WTC11 (cell line): ENCODE measurements at regions not wholly inside any gene's neighbourhood (a gene's known extent, or its start where the extent isn't known, plus 50 kb on each side); places are given as distances from the start of the nearest gene placed in this dataset.

Source experiments
- ATAC-seq: fragments of 200-7000 bp; cut with Tn5 transposase; 2 replicates; pipeline ENCODE4 v1.10.0; 2021; ENCODE audit warnings: mild to moderate bottlenecking, moderate library complexity
- CTCF ChIA-PET: fragments of 300-600 bp; sonication (Branson Sonifier 250); formaldehyde crosslinking; loops from one replicate; lab custom pipeline; 2021; ENCODE audit warnings: antibody characterized with exemption; lab: Charles Lee
- POLR2A ChIA-PET: fragments of 350-600 bp; sonication (Branson Sonifier 250); formaldehyde crosslinking; loops from one replicate; lab custom pipeline; 2021; ENCODE audit warnings: antibody characterized with exemption; lab: Charles Lee
- DNase-seq: peaks from one replicate; pipeline ENCODE4 v3.0.0; 2021; ENCODE audit warnings: low spot score
- H3K27ac Mint-ChIP-seq: 2 replicates; pipeline ENCODE4 v1.8.0; 2021; ENCODE audit warnings: mixed read lengths
- H3K27me3 Mint-ChIP-seq: 2 replicates; pipeline ENCODE4 v1.8.0; 2021; ENCODE audit warnings: low read depth, mild to moderate bottlenecking, moderate library complexity, mixed read lengths
- H3K36me3 Mint-ChIP-seq: 2 replicates; pipeline ENCODE4 v1.8.0; 2021; ENCODE audit warnings: mixed read lengths
- H3K4me1 Mint-ChIP-seq: 2 replicates; pipeline ENCODE4 v1.8.0; 2022; ENCODE audit warnings: mixed read lengths
- H3K4me3 Mint-ChIP-seq: 2 replicates; pipeline ENCODE4 v1.8.0; 2021; ENCODE audit warnings: mild to moderate bottlenecking, moderate library complexity, mixed read lengths
- H3K9me3 Mint-ChIP-seq: 2 replicates; pipeline ENCODE4 v1.8.0; 2021; ENCODE audit warnings: mixed read lengths
- AR ChIP-seq: fragments of 250-450 bp; sonication (Bioruptor Pico); IDR thresholded peaks from 2 replicates; pipeline ENCODE4 v1.9.0; 2021; ENCODE audit warnings: mild to moderate bottlenecking
- ARID4B ChIP-seq: sonication (generic); formaldehyde crosslinking; IDR thresholded peaks from 2 replicates; pipeline ENCODE4 v1.8.0; 2023; ENCODE audit warnings: missing genetic modification reagents, mild to moderate bottlenecking, borderline replicate concordance
- CBFB ChIP-seq: sonication (generic); formaldehyde crosslinking; IDR thresholded peaks from 2 replicates; pipeline ENCODE4 v1.8.1; 2022; ENCODE audit warnings: mild to moderate bottlenecking, low read depth, missing genetic modification reagents
- CREM ChIP-seq: sonication (generic); formaldehyde crosslinking; IDR thresholded peaks from 2 replicates; pipeline ENCODE4 v1.8.1; 2022; ENCODE audit warnings: mild to moderate bottlenecking, missing genetic modification reagents, moderate library complexity
- E2F5 ChIP-seq: sonication (generic); formaldehyde crosslinking; IDR thresholded peaks from 2 replicates; pipeline ENCODE4 v1.8.1; 2022; ENCODE audit warnings: mild to moderate bottlenecking, moderate library complexity, missing genetic modification reagents
- FOXJ3 ChIP-seq: sonication (generic); formaldehyde crosslinking; IDR thresholded peaks from 2 replicates; pipeline ENCODE4 v1.9.0; 2021; ENCODE audit warnings: missing genetic modification reagents, mild to moderate bottlenecking, borderline replicate concordance
- FOXP1 ChIP-seq: sonication (generic); formaldehyde crosslinking; IDR thresholded peaks from 2 replicates; pipeline ENCODE4 v1.8.0; 2022; ENCODE audit warnings: missing genetic modification reagents, mild to moderate bottlenecking, moderate library complexity, borderline replicate concordance
- IRF1 ChIP-seq: sonication (generic); formaldehyde crosslinking; IDR thresholded peaks from 2 replicates; pipeline ENCODE4 v1.8.0; 2023; ENCODE audit warnings: missing genetic modification reagents
- KAT7 ChIP-seq: sonication (generic); formaldehyde crosslinking; IDR thresholded peaks from 2 replicates; pipeline ENCODE4 v1.8.1; 2023; ENCODE audit warnings: missing genetic modification reagents, mild to moderate bottlenecking, borderline replicate concordance
- NFATC4 ChIP-seq: fragments of 250-450 bp; sonication (Bioruptor Pico); IDR thresholded peaks from 2 replicates; pipeline ENCODE4 v1.9.0; 2021; ENCODE audit warnings: mild to moderate bottlenecking
- PRRX2 ChIP-seq: fragments of 250-450 bp; sonication (Bioruptor Pico); IDR thresholded peaks from 2 replicates; pipeline ENCODE4 v1.8.0; 2021; ENCODE audit warnings: mild to moderate bottlenecking
- SOX15 ChIP-seq: fragments of 250-450 bp; sonication (Bioruptor Pico); IDR thresholded peaks from 2 replicates; pipeline ENCODE4 v1.9.0; 2021; ENCODE audit warnings: mild to moderate bottlenecking
- SP1 ChIP-seq: sonication (generic); formaldehyde crosslinking; conservative IDR thresholded peaks from 2 replicates; pipeline ENCODE4 v1.8.1; 2022; ENCODE audit warnings: missing genetic modification reagents
- TCF7 ChIP-seq: sonication (generic); formaldehyde crosslinking; IDR thresholded peaks from 2 replicates; pipeline ENCODE4 v1.8.0; 2022; ENCODE audit warnings: mild to moderate bottlenecking, low read depth, missing genetic modification reagents, moderate library complexity
- TEAD1 ChIP-seq: sonication (generic); formaldehyde crosslinking; IDR thresholded peaks from 2 replicates; pipeline ENCODE4 v1.8.0; 2022; ENCODE audit warnings: mild to moderate bottlenecking, missing genetic modification reagents
- TEAD4 ChIP-seq: sonication (generic); formaldehyde crosslinking; IDR thresholded peaks from 2 replicates; pipeline ENCODE4 v1.8.0; 2022; ENCODE audit warnings: mild to moderate bottlenecking, missing genetic modification reagents
- ZBTB21 ChIP-seq: sonication (generic); formaldehyde crosslinking; IDR thresholded peaks from 2 replicates; pipeline ENCODE4 v1.8.1; 2023; ENCODE audit warnings: mild to moderate bottlenecking, missing genetic modification reagents, borderline replicate concordance
- ZNF138 ChIP-seq: sonication (generic); formaldehyde crosslinking; conservative IDR thresholded peaks from 2 replicates; pipeline ENCODE4 v1.8.1; 2022; ENCODE audit warnings: mild to moderate bottlenecking, moderate library complexity, missing genetic modification reagents
- ZNF416 ChIP-seq: fragments of 250-450 bp; sonication (Bioruptor Pico); IDR thresholded peaks from 2 replicates; pipeline ENCODE4 v1.9.0; 2021; ENCODE audit warnings: mild to moderate bottlenecking, inconsistent platforms
- ZNF423 ChIP-seq: fragments of 250-450 bp; sonication (Bioruptor Pico); IDR thresholded peaks from 2 replicates; pipeline ENCODE4 v2.1.2; 2022; ENCODE audit warnings: mild to moderate bottlenecking, moderate library complexity
- ZNF671 ChIP-seq: fragments of 250-450 bp; sonication (Bioruptor Pico); IDR thresholded peaks from 2 replicates; pipeline ENCODE4 v1.8.0; 2021; ENCODE audit warnings: mild to moderate bottlenecking
- TF ChIP-seq, protein P1 (sequence below): sonication (generic); formaldehyde crosslinking; IDR thresholded peaks from 2 replicates; pipeline ENCODE4 v1.8.0; 2022; ENCODE audit warnings: mild to moderate bottlenecking, missing genetic modification reagents
- TF ChIP-seq, protein P2 (sequence below): sonication (generic); formaldehyde crosslinking; IDR thresholded peaks from 2 replicates; pipeline ENCODE4 v1.8.0; 2022; ENCODE audit warnings: mild to moderate bottlenecking, missing genetic modification reagents

DNA sequence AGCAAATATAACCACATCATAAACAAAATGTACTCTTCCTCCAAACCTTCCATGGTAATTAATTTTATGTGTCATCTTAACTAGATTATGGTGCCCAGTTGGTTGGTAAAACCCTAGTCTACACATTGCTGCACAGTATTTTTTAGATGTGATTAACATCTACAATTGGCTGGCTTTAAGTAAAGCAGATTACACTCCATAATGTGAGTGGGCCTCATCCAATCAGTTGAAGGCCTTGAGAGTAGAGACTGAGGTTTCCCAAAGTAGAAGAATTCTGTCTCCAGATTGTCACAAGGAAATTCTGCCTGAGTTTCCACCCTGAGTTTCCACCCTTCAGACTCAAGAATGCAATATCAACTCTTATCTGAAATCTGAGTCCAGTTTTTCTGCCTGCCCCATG, 128.4 kb upstream of the USP25 start:
- ChIA-PET CTCF (no interaction called here), POLR2A (no interaction called here)
- Mint-ChIP-seq H3K4me3 (no peak overlapping the region), H3K9me3 (peaks cover 6% of the 10 kb centered on the region; the same call in 1 of the 2 replicates), H3K27ac (no peak overlapping the region), H3K36me3 (no peaks in the 10 kb centered on the region), H3K27me3 (no peaks in the 10 kb centered on the region; the same call in 1 of the 2 replicates), H3K4me1 (peaks cover 10% of the 10 kb centered on the region)
- DNase-seq = no peak
- ATAC-seq = no peak
- TF ChIP-seq E2F5 (CRISPR knock-in tag) (no peak), FOXJ3 (CRISPR knock-in tag) (no peak), ARID4B (CRISPR knock-in tag) (no peak), TEAD4 (CRISPR knock-in tag) (no peak), KAT7 (CRISPR knock-in tag) (no peak), ZNF138 (CRISPR knock-in tag) (no peak), NFATC4 (no peak), ZNF416 (CRISPR knock-in tag) (no peak), IRF1 (CRISPR knock-in tag) (no peak)
- TF ChIP-seq, protein P1, sequence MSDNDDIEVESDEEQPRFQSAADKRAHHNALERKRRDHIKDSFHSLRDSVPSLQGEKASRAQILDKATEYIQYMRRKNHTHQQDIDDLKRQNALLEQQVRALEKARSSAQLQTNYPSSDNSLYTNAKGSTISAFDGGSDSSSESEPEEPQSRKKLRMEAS (CRISPR knock-in tag) = no peak

DNA sequence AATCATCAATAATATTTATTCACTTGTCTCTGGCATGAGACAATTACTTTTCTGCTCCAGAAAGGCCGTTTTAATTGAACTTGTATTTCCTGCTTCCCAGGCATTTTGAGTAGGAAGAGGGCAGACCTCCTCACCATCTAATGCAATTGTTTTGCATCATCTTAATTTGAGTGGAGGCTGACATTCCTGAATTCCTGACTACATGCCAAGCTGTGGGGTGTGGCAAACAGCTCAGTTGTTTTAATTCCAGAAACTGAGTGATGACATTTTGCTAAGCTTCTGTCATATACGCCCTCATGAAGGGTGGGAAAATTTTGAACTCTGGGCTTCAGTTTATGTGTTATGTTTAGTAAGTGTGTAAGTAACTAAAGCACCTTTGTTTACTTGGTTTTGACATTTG, 125.4 kb upstream of the USP25 start:
- POLR2A ChIA-PET = no interaction called here
- H3K36me3 Mint-ChIP-seq = no peaks in the 10 kb centered on the region
- peak; percentile 74 for ATAC-seq

GRCh38 chr21:15614766-15615165, 115.0 kb upstream of the USP25 start:
- Mint-ChIP-seq H3K4me1 (peaks cover 9% of the 10 kb centered on the region), H3K4me3 (no peak overlapping the region), H3K36me3 (peaks cover 7% of the 10 kb centered on the region; the same call in 1 of the 2 replicates), H3K27me3 (no peaks in the 10 kb centered on the region; the same call in 1 of the 2 replicates), H3K9me3 (peaks cover 31% of the 10 kb centered on the region), H3K27ac (no peak overlapping the region)
- ATAC-seq = no peak
- CTCF ChIA-PET = interaction anchor here (1.0 kb wide), 1 partner anchor 10 kb away, joined by 3 read pairs; no protein-coding TSS in a partner anchor
- DNase-seq = no peak
- POLR2A ChIA-PET = no interaction called here
- no peak for TF ChIP-seq FOXJ3 (CRISPR knock-in tag)
- no peak for TF ChIP-seq TCF7 (CRISPR knock-in tag)
- no peak for TF ChIP-seq TEAD1 (CRISPR knock-in tag)
- TF ChIP-seq AR = no peak
- TF ChIP-seq PRRX2 (CRISPR knock-in tag) = no peak
- no peak for TF ChIP-seq SOX15 (CRISPR knock-in tag)
- TF ChIP-seq CBFB (CRISPR knock-in tag) = no peak
- TF ChIP-seq FOXP1 (CRISPR knock-in tag) = no peak
- no peak for TF ChIP-seq ZNF671 (CRISPR knock-in tag)
- TF ChIP-seq, protein P2, sequence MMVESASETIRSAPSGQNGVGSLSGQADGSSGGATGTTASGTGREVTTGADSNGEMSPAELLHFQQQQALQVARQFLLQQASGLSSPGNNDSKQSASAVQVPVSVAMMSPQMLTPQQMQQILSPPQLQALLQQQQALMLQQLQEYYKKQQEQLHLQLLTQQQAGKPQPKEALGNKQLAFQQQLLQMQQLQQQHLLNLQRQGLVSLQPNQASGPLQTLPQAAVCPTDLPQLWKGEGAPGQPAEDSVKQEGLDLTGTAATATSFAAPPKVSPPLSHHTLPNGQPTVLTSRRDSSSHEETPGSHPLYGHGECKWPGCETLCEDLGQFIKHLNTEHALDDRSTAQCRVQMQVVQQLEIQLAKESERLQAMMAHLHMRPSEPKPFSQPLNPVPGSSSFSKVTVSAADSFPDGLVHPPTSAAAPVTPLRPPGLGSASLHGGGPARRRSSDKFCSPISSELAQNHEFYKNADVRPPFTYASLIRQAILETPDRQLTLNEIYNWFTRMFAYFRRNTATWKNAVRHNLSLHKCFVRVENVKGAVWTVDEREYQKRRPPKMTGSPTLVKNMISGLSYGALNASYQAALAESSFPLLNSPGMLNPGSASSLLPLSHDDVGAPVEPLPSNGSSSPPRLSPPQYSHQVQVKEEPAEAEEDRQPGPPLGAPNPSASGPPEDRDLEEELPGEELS (CRISPR knock-in tag) = no peak
- TF ChIP-seq ZNF423 (CRISPR knock-in tag) = no peak
- TF ChIP-seq ZBTB21 (CRISPR knock-in tag) = no peak
- TF ChIP-seq SP1 (CRISPR knock-in tag) = no peak

More for the DNA sequence above, 125.4 kb upstream of the USP25 start:
- H3K27me3 Mint-ChIP-seq = no peaks in the 10 kb centered on the region; the same call in 1 of the 2 replicates
- no peak for TF ChIP-seq CREM
- TF ChIP-seq, all 79 proteins: peak for 0
- DNase-seq = no peak
- Mint-ChIP-seq H3K4me3 (no peak overlapping the region), H3K27ac (no peak overlapping the region), H3K9me3 (no peaks in the 10 kb centered on the region), H3K4me1 (peaks cover 10% of the 10 kb centered on the region)
- CTCF ChIA-PET = no interaction called here
